GM18507 (cell line): ENCODE measurements at regions not wholly inside any gene's neighbourhood (a gene's known extent, or its start where the extent isn't known, plus 50 kb on each side); places are given as distances from the start of the nearest gene placed in this dataset.
"Not testable (repeated sequence)": the region's sequence is repeated elsewhere in the genome, so short reads cannot be mapped to it uniquely, and the experiment has no call there.

ENCODE experiments used
- DNase-seq: peaks from one replicate; pipeline ENCODE4 v3.0.0; 2011; ENCODE audit warnings: low read depth; ENCODE audit not compliant: insufficient read length; ENCODE audit errors: extremely low spot score
- FAIRE-seq: peaks from 2 replicates; lab custom pipeline; 2011; peaks lifted over from hg19 to GRCh38; lab: Jason Lieb, UNC

DNA sequence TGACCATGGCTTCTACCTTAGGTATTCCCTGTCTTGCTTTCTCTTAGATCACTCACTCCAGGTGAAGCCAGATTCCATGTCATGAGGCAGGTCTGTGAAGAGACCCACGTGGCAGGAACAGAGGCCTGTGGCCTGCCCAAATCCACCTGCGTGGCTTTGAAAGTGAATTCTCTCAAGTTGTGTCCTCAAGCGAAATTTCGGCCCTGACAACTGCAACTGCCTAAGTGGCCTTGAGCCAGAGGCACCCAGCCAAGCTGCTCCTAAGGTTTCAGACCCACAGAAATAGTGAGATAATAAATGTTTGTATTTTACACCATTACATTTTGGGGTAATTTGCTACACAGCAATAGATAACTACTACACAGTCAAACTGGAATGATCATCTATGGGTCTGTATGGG, 497.9 kb downstream of the XYLT1 start:
- FAIRE-seq (no peak), DNase-seq (no peak)

DNA sequence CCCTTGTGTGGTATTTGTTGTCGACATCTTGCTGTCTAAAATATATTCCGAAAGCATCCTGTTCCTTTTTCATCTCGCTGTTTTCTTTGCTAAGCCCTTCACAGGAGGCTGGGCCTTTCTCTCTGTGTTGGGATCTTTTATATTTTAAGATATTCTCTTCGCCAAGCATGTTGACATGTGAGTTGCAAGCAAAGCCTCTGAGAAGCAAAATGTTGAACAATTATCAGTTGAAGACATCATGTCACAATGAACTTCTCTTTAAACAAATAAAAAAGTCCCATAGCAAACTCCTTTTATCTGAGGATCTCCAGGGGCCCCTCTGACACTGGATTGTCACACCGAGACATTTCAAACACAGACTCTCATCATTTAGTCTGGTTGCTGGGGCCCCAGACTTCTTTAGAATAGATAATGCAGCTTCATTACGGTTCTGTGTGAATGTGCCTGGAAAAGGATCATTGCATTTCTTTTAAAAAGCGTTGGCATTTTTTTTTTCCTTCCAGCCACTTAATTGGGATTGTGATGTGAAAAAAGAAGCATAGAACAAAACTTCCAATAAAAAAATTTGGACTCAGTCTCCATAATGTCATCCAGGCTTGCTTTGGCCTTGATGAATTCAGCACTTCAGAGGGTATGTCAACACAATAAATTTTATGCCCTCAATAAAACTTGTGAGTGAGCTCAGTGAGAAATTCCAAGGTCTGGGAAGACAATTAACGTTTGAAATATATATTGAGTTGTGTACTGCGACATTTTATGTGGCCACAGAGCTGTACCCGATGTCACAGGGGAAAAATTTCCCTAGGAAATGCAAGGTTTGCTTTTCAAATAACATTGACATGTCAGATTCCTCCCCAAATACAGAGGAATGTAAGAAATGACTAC, 496.8 kb downstream of the XYLT1 start:
- FAIRE-seq = no peak

DNA sequence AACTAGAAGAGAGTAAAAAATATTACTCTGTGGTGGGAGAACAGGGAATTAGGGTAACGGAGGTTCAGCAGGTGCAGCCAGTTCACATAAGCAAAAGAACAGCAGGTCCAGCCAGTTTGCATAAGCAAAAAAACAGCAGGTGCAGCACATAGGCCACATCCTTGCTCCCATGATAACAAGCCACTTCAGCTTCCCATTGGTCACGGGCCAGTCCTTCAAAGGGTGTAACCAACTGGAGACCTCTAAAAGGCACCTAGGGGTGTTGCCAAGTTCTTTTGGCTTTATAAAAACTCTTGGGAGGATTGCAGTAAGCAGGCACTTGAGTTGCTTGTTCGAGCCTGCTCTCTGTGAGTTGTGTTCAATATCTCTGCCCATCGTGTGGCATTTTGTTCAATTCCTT, 488.1 kb downstream of the XYLT1 start:
- FAIRE-seq (no peak), DNase-seq (no peak)

More for the DNA sequence above, 496.8 kb downstream of the XYLT1 start:
- DNase-seq = no peak

DNA sequence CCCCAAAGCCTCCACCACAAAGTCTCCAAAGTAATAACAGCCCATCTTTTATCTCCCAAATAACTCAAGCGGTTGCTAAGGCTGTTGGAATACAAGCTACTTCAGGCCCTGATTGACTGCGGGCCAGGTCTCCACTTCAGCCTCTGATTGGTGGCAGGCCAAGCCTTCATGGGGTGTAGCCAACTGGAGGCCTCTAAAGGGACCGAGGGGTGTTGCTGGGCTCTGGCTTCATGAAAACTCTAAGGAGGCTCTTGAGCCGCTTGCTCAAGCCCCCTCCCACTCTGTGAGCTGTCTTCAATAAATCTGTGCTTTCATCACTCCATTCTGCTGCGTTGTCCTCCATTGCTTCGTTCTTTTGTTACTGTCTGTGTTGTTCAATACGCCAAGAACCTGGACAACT, 487.2 kb downstream of the XYLT1 start:
- DNase-seq = no peak
- no peak for FAIRE-seq

DNA sequence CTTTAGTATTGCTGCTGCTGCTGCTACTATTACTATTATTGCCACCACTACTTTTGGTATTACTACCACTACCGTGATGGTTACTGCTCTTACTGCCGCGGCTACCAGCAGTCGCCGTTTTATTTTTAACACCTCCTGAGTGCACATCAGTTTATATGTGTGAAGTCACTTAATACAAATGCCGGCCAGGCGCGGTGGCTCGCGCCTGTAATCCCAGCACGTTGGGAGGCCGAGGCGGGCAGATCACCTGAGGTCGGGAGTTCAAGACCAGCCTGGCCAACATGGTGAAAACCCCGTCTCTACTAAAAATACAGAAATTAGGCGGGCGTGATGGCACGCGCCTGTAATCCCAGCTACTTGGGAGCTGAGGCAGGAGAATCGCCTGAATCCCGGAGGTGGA, 486.7 kb downstream of the XYLT1 start:
- not testable (repeated sequence) for DNase-seq, FAIRE-seq

DNA sequence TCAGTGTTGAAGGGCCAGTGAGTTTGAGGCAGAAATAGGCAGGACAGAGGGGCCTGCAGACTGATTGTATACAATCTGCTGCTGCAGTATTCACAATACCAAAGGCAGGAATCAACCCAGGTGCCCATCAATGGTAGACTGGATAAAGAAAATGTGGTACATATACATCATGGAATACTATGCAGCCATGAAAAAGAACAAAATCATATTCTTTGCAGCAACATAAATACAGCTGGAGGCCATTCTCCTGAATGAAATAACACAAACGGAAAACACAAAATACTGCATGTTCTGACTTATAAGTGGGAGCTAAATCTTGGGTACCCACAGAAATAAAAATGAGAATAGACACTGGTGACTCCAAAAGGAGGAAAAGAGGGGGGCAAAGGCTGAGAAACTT, 485.1 kb downstream of the XYLT1 start:
- FAIRE-seq (no peak), DNase-seq (no peak)

DNA sequence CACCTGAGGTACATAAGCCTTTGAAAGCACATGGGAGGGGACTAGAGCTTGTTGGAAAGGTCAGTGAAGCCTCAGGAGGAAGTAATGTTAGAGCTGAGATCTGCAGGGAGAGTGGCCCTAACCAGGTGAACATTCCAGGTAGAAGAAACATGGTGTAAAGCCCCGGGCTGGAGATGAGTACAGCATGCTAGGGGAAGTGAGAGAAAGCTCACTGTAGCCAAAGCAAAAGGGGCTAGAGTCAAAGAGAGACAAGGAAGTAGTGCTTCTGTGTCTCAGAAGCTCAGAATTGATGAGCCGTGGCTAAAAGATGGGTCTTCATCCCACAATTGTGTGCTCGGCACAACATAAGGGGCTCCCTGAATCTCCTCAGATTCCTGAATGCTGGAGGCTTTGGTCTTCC, 481.8 kb downstream of the XYLT1 start:
- FAIRE-seq (peak; percentile 53), DNase-seq (no peak)

DNA sequence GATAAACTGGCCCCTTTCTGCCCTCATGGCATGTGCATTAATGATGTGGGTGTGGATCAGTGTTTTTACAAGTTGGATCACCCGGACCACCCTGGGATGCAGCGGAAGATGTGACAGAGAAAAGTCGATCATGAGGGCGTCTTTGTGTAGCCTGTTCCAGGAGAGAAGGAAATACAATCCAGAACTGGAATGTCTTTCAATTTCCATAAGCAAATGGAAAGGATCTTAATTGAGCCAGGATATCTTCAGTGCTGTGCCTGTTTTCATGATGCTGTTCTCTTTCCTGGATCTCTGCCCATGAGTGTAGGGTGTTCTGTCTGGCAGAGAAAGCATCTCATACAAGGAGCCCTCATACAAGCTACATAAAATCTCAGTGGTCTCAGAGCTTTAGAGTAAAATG, 481.4 kb downstream of the XYLT1 start:
- DNase-seq (no peak), FAIRE-seq (no peak)

DNA sequence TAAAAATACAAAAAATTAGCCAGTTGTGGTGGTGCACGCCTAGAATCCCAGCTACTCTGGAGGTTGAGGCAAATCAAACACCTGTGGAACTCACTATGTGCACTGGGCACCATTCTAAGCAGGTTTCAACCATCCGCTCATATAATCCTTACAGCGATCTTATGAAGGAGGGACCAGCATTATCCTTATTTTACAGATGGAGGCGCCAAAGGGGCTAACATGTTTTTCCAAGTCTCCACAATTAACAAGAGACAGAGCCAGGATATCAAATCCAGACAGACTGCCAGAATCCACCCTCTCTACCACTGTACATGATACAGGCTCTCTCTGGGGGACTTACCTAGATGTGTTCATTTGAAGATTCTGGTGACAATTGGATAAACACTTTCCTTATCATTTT, 479.0 kb downstream of the XYLT1 start:
- FAIRE-seq = no peak
- no peak for DNase-seq

DNA sequence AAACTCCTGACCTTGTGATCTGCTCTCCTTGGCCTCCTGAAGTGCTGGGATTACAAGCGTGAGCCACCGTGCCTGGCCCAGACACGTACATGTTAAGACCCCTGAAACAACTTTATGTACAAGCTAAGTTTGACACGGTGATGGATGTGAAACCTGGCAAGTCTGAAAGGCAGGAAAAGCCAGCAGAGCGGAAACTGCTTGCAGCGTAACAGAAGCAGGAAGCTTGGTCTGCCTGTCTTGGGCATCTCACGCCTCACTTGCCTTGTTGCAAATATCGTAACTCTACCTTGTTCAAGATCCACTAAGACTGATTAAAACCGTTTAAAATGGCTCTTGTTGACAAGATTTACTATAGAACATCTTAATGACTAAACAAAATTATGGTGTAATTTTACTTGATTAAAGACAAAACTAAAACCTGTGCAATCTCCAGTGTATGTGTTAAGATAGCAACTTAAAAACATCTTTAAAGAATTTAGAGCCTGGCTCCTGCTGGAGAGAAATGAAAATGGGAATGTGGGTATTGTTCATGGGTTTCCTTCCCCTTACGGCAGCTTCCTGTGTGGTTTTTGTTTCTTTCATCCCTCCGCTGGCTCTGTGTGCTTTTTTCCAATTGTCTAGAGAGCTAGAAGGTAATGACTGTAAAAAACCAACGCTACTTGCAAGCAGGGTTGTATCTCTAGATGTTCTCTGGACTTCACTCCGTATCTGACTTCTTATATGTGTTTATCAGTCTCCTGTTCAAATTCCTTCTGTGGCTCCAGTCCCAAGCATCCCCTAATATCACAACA, 477.6 kb downstream of the XYLT1 start:
- no peak for DNase-seq
- peak; percentile 75 for FAIRE-seq

DNA sequence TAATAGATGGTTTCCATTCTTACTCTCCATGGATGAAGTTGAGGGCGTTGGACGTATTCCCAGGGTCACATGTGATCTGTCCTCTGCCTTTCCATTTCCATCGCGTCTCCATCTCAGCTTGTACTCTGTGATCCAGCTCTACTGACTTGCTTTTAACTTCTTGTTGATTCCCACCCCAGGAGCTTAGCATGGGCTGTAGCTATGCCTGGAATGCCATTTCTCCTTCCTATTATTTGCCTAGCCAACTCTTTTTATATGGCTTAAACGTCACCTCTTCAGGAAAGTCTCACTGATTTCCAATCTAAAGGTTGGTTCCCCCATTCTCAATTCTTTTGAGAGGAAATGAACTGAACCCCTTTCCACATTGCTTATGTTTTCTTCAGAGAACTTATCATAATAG, 475.9 kb downstream of the XYLT1 start:
- DNase-seq = no peak
- FAIRE-seq = no peak

DNA sequence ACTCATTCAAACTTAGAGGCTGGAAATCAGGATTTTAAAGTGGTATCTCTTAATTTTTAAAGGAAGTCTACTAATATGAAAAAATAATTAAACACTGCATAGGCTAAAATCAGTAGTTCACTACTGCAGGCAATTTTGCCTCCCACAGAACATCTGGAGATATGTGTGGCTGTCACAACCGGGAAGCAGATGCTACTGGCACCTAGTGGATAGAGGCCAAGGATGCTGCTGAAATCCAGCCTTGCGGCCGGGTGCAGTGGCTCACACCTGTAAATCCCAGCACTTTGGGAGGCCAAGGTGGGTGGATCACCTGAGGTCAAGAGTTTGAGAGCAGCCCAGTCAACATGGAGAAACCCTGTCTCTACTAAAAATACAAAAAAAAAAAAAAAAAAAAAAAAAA, 473.9 kb downstream of the XYLT1 start:
- DNase-seq (no peak), FAIRE-seq (no peak)

DNA sequence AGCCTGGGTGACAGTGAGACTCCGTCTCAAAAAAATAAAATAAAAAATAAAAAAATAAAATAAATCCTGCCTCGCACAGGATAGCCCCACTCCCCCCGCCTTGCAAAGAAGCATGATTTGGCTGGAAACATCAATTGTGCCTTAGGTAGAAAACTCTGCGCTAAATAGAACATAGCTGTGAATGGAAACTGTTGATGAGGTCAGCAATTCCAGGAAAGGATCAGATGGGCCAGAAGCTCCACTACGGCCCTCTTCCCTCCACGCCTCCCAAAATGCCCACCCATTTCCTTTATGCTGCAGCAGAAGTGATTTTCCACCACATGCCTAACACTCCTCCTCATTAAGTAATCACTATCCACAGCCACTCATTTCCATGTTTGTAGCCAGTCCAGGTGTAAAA, 473.4 kb downstream of the XYLT1 start:
- no peak for DNase-seq
- FAIRE-seq = no peak

DNA sequence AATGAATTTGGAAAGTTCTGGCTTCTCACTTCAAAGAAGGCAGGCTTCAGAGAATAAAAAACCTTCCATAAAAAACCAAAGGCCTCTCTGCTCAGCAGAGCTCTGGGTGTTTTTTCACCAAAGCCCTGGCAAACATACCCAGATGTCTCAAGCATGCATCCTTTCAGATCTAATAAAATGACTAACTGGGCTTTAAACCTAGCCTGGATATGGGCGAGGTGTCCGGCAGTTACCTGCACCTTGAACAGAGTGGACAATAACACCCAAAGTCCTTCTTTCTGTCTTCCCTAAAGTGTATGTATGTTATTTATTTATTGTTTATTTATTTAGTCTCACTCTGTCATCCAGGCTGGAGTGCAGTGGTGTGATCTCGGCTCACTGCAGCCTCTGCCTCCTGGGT, 469.3 kb downstream of the XYLT1 start:
- no peak for DNase-seq
- no peak for FAIRE-seq

DNA sequence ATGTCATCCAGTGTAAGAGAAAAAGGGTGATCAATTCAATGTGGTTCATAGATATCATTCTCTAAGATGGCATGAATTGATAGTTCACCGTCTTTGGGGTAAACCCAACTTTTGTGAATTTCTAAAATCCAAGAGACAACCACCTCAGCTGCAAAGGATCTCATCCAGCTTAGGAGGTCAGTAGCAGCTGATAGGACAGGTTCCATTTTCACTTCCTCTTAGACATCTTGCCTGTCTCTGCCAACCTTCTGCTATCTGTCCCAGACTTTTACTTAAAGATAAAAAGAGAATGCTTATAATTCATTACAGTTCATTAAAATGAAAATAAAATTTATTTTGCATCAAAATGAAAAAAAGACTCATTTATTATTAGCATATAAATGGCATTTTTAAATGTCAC, 468.2 kb downstream of the XYLT1 start:
- DNase-seq (no peak), FAIRE-seq (peak; percentile 86)

DNA sequence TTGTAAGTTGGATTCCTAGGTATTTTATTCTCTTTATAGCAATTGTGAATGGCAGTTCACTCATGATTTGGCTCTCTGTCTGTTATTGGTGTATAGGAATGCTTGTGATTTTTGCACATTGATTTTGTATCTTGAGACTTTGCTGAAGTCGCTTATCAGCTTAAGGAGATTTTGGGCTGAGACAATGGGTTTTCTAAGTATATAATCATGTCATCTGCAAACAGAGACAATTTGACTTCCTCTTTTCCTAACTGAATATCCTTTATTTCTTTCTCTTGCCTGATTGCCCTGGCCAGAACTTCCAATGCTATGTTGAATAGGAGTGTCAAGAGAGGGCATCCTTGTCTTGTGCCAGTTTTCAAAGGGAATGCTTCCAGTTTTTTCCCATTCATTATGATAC, 464.8 kb downstream of the XYLT1 start:
- not testable (repeated sequence) for DNase-seq, FAIRE-seq

DNA sequence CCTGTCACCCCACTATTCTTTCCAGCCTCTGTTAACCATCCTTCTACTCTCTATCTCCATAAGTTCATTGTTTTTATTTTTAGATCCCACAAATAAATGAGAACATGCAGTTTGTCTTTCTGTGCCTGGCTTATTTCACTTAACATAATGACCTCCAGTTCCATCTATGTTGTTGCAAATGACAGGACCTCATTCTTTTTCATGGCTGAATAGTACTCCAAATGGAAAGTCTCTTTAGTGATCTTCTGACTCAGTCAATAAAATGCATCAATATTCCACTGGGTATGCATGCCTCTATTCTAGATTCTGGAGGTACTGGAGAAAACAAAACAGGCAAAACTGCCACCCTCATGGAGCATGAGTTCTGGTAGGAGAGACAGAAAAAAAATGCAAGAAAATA, 459.0 kb downstream of the XYLT1 start:
- DNase-seq (no peak), FAIRE-seq (no peak)

DNA sequence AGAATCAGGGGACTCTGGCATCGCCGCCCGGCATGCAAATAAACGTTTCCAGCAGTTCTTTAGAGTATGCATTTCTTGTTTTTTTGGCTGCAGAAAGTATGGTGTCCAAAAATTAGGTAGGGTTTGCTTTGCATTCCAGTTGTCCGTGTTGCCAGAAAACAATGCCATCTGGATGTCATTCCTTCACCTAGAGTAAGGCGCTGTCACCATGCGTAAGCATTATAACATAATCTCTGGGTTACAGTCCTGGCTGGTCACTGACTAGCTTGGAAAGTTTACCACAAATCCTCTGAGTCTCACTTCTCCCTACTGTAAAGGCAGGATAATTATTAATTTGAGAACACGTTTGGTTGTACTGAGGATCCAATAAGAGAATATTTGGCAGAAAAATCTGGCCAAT, 457.7 kb downstream of the XYLT1 start:
- FAIRE-seq = no peak
- no peak for DNase-seq

DNA sequence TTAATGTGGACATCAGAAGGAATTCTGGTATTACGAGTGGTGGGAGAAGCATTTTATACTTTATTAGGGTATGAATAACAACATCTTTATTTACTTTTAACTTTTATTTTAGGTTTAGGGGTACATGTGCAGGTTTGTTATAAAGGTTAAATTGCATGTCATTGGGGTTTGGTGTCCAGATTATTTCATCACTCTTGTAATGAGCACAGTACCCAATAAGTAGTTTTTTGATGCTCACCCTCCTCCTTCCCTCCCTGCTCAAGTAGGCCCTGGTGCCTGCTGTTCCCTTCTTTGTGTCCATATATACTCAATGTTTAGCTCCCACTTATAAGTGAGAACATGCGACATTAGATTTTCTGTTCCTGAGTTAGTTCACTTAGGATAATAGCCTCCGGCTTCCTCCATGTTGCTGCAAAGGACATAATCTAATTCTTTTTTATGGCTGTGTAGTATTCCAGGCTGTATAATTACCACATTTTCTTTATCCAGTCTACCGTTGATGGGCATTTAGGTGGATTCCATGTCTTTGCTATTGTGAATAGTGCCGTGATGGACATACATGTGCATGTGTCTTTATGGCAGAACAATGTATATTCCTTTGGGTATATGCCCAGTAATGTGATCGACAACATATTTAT, 456.2 kb downstream of the XYLT1 start:
- FAIRE-seq = no peak

DNA sequence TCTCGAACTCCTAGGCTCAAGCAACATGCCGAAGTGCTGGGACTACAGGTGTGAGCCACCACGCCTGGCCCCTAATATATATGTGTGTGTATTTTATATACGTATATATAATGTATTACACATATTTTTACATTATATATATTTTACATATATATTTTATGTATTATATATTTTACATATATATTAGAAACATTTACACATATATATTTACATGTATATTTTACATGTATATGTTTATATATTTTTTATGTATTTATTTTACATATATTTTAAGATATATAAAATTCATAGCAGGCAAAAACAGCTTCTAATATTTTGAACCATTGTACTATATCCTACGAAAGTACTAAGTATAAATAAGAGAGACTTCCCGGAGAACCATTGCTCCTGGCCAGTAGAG, 455.1 kb downstream of the XYLT1 start:
- DNase-seq = no peak
- FAIRE-seq = no peak

More for the DNA sequence above, 456.2 kb downstream of the XYLT1 start:
- DNase-seq = no peak
